Hindlimb muscle (tissue), 1 donor: ENCODE measurements at regions not wholly inside any gene's neighbourhood (a gene's known extent, or its start where the extent isn't known, plus 50 kb on each side); places are given as distances from the start of the nearest gene placed in this dataset.
A peak's percentile ranks its signal among the peaks of the same experiment; 100 is the strongest.
"Not testable (repeated sequence)": the region's sequence is repeated elsewhere in the genome, so short reads cannot be mapped to it uniquely, and the experiment has no call there.

Source experiments
- DNase-seq: peaks from one replicate; pipeline ENCODE4 v3.0.0-alpha.2; 2013

- DNase-seq: no peak
These were observed 165.9 kb upstream of the KLF7 start for GRCh38 chr2:207331674-207332073.

- DNase-seq: no peak
These were observed 166.9 kb upstream of the KLF7 start for GRCh38 chr2:207332480-207333212.

GRCh38 chr2:207333599-207334300 lies 168.0 kb upstream of the KLF7 start:
- DNase-seq: no peak

- DNase-seq: no peak
These were observed 168.5 kb upstream of the KLF7 start for GRCh38 chr2:207334301-207334623.

GRCh38 chr2:207334624-207335371 lies 169.1 kb upstream of the KLF7 start:
- DNase-seq: peak; percentile 84

- DNase-seq: no peak
These were observed 171.8 kb upstream of the KLF7 start for GRCh38 chr2:207337234-207338219.

GRCh38 chr2:207338220-207338607 lies 172.5 kb upstream of the KLF7 start:
- no peak for DNase-seq

GRCh38 chr2:207338610-207339009 lies 172.9 kb upstream of the KLF7 start:
- DNase-seq: no peak

- DNase-seq: no peak
These were observed 175.5 kb upstream of the KLF7 start for GRCh38 chr2:207341112-207341750.

GRCh38 chr2:207341804-207342203 lies 176.1 kb upstream of the KLF7 start:
- no peak for DNase-seq

GRCh38 chr2:207344596-207345394 lies 179.0 kb upstream of the KLF7 start:
- DNase-seq: not testable (repeated sequence)

- no peak for DNase-seq
These were observed 178.6 kb upstream of the CREB1 start for GRCh38 chr2:207351171-207351570.

GRCh38 chr2:207352978-207353671 lies 176.6 kb upstream of the CREB1 start:
- DNase-seq: no peak

- no peak for DNase-seq
These were observed 175.9 kb upstream of the CREB1 start for GRCh38 chr2:207353836-207354235.

- no peak for DNase-seq
These were observed 175.3 kb upstream of the CREB1 start for GRCh38 chr2:207354462-207354861.

GRCh38 chr2:207356567-207356966 lies 173.2 kb upstream of the CREB1 start:
- no peak for DNase-seq

- no peak for DNase-seq
These were observed 172.5 kb upstream of the CREB1 start for GRCh38 chr2:207357216-207357615.

- DNase-seq: no peak
These were observed 167.0 kb upstream of the CREB1 start for GRCh38 chr2:207362716-207363115.

- no peak for DNase-seq
These were observed 165.9 kb upstream of the CREB1 start for GRCh38 chr2:207363761-207364290.

- no peak for DNase-seq
These were observed 159.1 kb upstream of the CREB1 start for GRCh38 chr2:207370646-207371045.
